GM23338 (cell line): ENCODE measurements at regions not wholly inside any gene's neighbourhood (a gene's known extent, or its start where the extent isn't known, plus 50 kb on each side); places are given as distances from the start of the nearest gene placed in this dataset.

Source experiments
- ATAC-seq: fragments of 200-7000 bp; cut with Tn5 transposase; 3 replicates; pipeline ENCODE4 v1.9.1; 2020
- DNase-seq: peaks from one replicate; pipeline ENCODE4 v3.0.0-alpha.2; 2015; ENCODE audit warnings: low spot score
- H2AFZ ChIP-seq: fragments of 200-600 bp; sonication (generic); 2 replicates; pipeline ENCODE4 v1.8.0; 2016; ENCODE audit warnings: antibody characterized with exemption, mild to moderate bottlenecking, moderate library complexity
- H3F3A ChIP-seq: fragments of 200-600 bp; sonication (generic); replicated peaks from 2 replicates; pipeline ENCODE4 v1.8.0; 2017; ENCODE audit warnings: antibody characterized with exemption, mixed run types, low read depth
- H3K27ac ChIP-seq: fragments of 200-600 bp; sonication (generic); 2 replicates; pipeline ENCODE4 v1.6.1; 2016; ENCODE audit warnings: low read depth
- H3K27me3 ChIP-seq: fragments of 200-600 bp; sonication (generic); 2 replicates; pipeline ENCODE4 v1.8.0; 2016; ENCODE audit warnings: mild to moderate bottlenecking, mixed run types, moderate library complexity; ENCODE audit not compliant: insufficient read depth
- H3K36me3 ChIP-seq: fragments of 200-600 bp; sonication (generic); 2 replicates; pipeline ENCODE4 v1.8.0; 2016; ENCODE audit warnings: mild to moderate bottlenecking; ENCODE audit not compliant: insufficient read depth
- H3K4me1 ChIP-seq: fragments of 200-600 bp; sonication (generic); 2 replicates; pipeline ENCODE4 v1.8.0; 2016; ENCODE audit warnings: mild to moderate bottlenecking, moderate library complexity; ENCODE audit not compliant: insufficient read depth
- H3K4me2 ChIP-seq: fragments of 200-600 bp; sonication (generic); 2 replicates; pipeline ENCODE4 v1.7.1; 2017; ENCODE audit warnings: mixed run types
- H3K4me3 ChIP-seq: fragments of 200-600 bp; sonication (generic); 2 replicates; pipeline ENCODE4 v1.6.1; 2016; ENCODE audit warnings: mixed run types
- H3K79me2 ChIP-seq: fragments of 200-600 bp; sonication (generic); replicated peaks from 2 replicates; pipeline ENCODE4 v1.8.0; 2017; ENCODE audit warnings: mild to moderate bottlenecking; ENCODE audit not compliant: insufficient read depth
- H3K9me2 ChIP-seq: fragments of 200-600 bp; sonication (generic); 2 replicates; pipeline ENCODE4 v1.8.0; 2017; ENCODE audit not compliant: insufficient read depth
- H4K20me1 ChIP-seq: fragments of 200-600 bp; sonication (generic); replicated peaks from 2 replicates; pipeline ENCODE4 v1.8.0; 2017; ENCODE audit warnings: mild to moderate bottlenecking; ENCODE audit not compliant: insufficient read depth
- H3K27ac Mint-ChIP-seq: 2 replicates; pipeline ENCODE4 v1.8.0; 2020; ENCODE audit warnings: inconsistent platforms, mild to moderate bottlenecking, moderate library complexity, mixed read lengths
- H3K27me3 Mint-ChIP-seq: 3 replicates; pipeline ENCODE4 v1.8.0; 2022; ENCODE audit warnings: low read depth, mild to moderate bottlenecking, moderate library complexity, mixed read lengths, inconsistent platforms; ENCODE audit not compliant: insufficient read depth, poor library complexity
- H3K36me3 Mint-ChIP-seq: 3 replicates; pipeline ENCODE4 v1.8.0; 2021; ENCODE audit warnings: low read depth, mild to moderate bottlenecking, inconsistent platforms, moderate library complexity, mixed read lengths
- H3K4me1 Mint-ChIP-seq: 3 replicates; pipeline ENCODE4 v1.8.0; 2020; ENCODE audit warnings: mild to moderate bottlenecking, inconsistent platforms, mixed read lengths
- H3K4me3 Mint-ChIP-seq: 3 replicates; pipeline ENCODE4 v1.8.0; 2021; ENCODE audit warnings: moderate library complexity, mild to moderate bottlenecking, inconsistent platforms, mixed read lengths
- H3K9me3 Mint-ChIP-seq: 3 replicates; pipeline ENCODE4 v1.8.0; 2020; ENCODE audit warnings: moderate library complexity, mild to moderate bottlenecking, inconsistent platforms, mixed read lengths
- CTCF ChIP-seq, 2 experiments: fragments of 200-600 bp in 1 of 2; sonication (generic) in 1 of 2; conservative IDR thresholded peaks; 2 replicates each; pipeline versions ENCODE4 v1.5.1 to v1.6.1; 2016 to 2017; ENCODE audit warnings: antibody characterized with exemption in 2 of 2, low read depth in 2 of 2, mild to moderate bottlenecking in 2 of 2, moderate library complexity in 1 of 2
- ETS1 ChIP-seq: IDR thresholded peaks from 2 replicates; pipeline ENCODE4 v1.6.1; 2016; ENCODE audit warnings: antibody characterized with exemption
- REST ChIP-seq: IDR thresholded peaks from one replicate; pipeline ENCODE4 v1.6.1; 2018; ENCODE audit warnings: antibody characterized with exemption; ENCODE audit not compliant: unreplicated experiment
- STAT1 ChIP-seq: IDR thresholded peaks from one replicate; pipeline ENCODE4 v1.6.1; 2016; ENCODE audit warnings: antibody characterized with exemption; ENCODE audit not compliant: unreplicated experiment
- ZNF114 ChIP-seq: fragments of 250-450 bp; sonication (Bioruptor Pico); IDR thresholded peaks from 2 replicates; pipeline ENCODE4 v1.5.0; 2020; ENCODE audit warnings: mild to moderate bottlenecking, moderate library complexity
- ZNF331 ChIP-seq: fragments of 250-450 bp; sonication (Bioruptor Pico); IDR thresholded peaks from 2 replicates; pipeline ENCODE4 v1.5.0; 2020; ENCODE audit warnings: low read depth, mild to moderate bottlenecking, moderate library complexity

GRCh38 chr4:163590103-163590502 lies 95.6 kb downstream of the TMA16 start (continued):
- TF ChIP-seq REST: no peak
- TF ChIP-seq ZNF114 (CRISPR knock-in tag): no peak
- no peak for TF ChIP-seq ETS1
- no peak for TF ChIP-seq CTCF (conservative IDR thresholded peaks at IDR 0.05; ENCODE audit: low read depth in 2 of 2)
- TF ChIP-seq ZNF331 (CRISPR knock-in tag): no peak
- no peak for TF ChIP-seq STAT1

GRCh38 chr4:163590619-163591264 lies 96.3 kb downstream of the TMA16 start:
- Histone ChIP-seq H3K79me2 (no peaks in the 10 kb centered on the region), H3K9me2 (no peaks in the 10 kb centered on the region), H4K20me1 (no peaks in the 10 kb centered on the region), H3K4me1 (no peaks in the 10 kb centered on the region), H3K27ac (no peak overlapping the region), H3K27me3 (no peaks in the 10 kb centered on the region), H3K4me3 (no peak overlapping the region), H2AFZ (no peak overlapping the region), H3F3A (no peaks in the 10 kb centered on the region), H3K36me3 (peaks cover 4% of the 10 kb centered on the region; the same call in 1 of the 2 replicates), H3K4me2 (no peak overlapping the region)
- H3K4me3 Mint-ChIP-seq: no peak overlapping the region
- H3K36me3 Mint-ChIP-seq: peaks cover 2% of the 10 kb centered on the region; the same call in 2 of the 3 replicates
- TF ChIP-seq ZNF331 (CRISPR knock-in tag): no peak
- DNase-seq (no peak), ATAC-seq (no peak)
- no peak overlapping the region for H3K27ac Mint-ChIP-seq
- H3K27me3 Mint-ChIP-seq: no peaks in the 10 kb centered on the region
- H3K9me3 Mint-ChIP-seq: no peaks in the 10 kb centered on the region; the same call in 2 of the 3 replicates
- H3K4me1 Mint-ChIP-seq: no peaks in the 10 kb centered on the region
